ENCODE measurements at regions not wholly inside any gene's neighbourhood (a gene's known extent, or its start where the extent isn't known, plus 50 kb on each side); places are given as distances from the start of the nearest gene placed in this dataset.

- DNase-seq = no peak
Observed at GRCh38 chr5:176711883-176712282, 64.6 kb downstream of the TSPAN17 start.

DNA sequence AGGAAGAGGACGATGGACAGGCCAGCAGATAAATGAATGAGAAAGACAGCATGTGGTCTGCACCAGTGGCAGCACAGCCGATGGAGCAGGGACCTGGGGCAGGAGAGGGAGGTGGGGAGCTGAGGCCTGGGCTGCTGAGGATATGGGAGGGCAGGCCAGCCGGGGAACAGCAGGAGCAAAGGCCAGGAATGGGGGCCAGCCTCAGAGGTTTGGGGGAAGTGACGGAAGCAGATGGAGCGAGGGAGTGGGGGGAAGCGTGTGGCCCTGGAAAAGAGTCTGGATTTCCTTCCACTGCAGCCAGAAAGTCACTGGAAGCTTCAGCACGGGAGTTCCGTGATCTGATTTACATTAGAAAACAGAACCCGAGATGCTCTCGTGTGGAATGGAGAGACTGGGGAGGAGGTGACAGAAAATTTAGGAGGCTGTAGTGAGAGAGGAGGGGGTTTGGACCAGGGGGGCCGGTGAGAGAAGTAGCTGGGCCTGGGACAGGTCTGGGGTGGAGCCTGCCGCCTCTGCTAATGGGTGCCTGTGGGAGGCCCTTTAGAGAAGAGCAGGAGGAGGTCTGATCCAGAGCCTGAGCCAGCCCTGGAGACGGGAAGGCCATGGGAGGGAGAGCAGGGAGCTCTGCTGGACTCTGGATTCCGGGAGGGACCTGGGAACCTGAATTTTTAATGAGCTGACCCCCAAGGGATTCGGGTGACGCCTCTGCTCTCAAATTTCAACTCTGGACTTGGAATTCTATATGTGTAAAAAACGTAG is 65.4 kb downstream of the TSPAN17 start:
- DNase-seq = no peak

GRCh38 chr5:176713409-176713808 is 66.1 kb downstream of the TSPAN17 start:
- DNase-seq = no peak

- DNase-seq = no peak
Observed at GRCh38 chr5:176714067-176714466, 66.8 kb downstream of the TSPAN17 start.

DNA sequence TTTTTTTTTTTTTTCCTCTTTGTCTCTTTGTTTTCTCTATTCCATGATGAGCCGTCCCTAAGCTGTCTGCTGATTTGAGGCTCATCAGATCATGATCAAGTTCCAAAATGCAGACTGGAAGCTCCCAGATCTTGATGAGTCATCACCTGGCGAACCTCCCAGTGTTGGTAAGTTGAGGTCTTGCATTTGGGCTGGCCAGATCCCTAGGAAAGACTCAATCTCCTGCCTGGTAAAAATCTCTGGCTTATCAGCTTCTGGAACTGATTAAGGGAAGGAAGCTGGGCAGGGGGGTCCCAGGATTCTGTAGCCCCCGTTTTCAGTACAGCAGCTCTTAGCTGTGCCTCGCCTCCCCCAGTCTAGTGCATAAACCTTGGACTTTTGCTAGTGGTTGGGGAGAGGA is 69.0 kb downstream of the TSPAN17 start:
- peak; percentile 71 for DNase-seq

DNA sequence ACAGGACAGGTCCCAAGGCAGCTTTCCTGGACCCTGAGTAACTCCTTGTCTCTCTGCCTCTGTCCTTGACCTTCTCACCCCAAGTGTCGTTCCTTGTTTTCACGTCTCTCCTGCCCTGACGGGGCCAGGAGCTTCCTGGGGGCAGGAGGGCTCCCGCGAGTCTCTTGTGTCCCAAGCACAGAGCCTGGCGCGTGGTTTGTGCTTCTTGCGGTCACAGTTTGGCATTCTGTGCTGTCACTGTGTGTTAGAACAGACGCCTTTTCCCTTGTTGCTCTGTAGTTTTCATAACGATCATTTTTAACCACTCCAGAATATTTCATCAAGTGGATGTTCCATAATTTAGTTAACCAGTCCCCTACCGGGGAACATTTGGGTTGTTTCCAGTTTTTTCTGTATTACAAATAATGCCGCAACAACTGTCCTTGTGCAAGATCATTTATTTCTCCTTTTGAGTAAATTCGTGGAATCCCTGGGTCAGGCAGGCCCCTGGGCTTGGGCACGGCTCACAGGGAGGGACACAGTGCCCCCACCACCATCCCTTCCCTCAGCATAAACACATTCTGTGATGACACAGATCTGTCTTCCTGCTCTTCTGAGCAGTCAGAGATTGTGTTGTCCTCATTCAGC is 71.9 kb downstream of the TSPAN17 start:
- no peak for DNase-seq

DNA sequence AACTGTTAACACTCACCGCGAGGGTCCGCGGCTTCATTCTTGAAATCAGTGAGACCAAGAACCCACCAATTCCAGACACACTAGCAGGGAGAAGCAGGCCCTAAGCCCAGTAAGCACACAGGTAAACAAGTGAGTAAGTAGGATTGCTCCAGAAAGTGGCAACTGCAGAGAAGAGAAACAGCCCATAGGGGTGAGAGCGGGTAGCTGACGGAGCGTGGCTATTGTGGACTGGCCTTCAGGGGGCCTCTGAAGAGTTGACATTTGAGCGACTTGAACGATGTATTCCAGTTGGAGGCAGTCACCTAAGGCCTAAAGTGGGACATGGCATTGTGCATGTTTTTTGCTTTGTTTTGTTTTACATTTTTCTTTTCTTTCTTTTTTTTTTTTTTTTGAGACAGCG is 74.2 kb downstream of the TSPAN17 start:
- no peak for DNase-seq

GRCh38 chr5:176722757-176723156 is 75.5 kb downstream of the TSPAN17 start:
- no peak for DNase-seq

GRCh38 chr5:176723440-176723839 is 76.2 kb downstream of the TSPAN17 start:
- no peak for DNase-seq

DNA sequence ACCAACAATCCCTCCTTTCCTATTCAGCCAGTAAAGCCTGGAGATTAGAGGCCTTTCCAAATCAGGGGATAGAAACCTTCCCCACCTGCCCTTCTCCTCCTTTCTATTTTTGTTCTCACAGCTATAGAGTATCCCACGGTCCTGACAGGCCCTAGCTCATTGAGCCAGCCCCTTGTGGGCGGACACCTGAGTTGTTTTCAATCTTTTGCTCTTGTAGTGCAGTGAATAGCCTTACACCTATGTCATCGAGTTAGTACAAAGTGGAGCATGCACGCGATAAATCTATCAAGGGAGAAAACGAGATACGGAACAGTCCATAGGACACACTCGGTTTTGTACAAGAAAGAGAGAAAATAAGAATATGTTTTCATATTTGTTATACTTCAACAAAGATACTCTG is 77.2 kb downstream of the TSPAN17 start:
- no peak for DNase-seq

- no peak for DNase-seq
Observed at GRCh38 chr5:176725521-176726280, 78.4 kb downstream of the TSPAN17 start.

DNA sequence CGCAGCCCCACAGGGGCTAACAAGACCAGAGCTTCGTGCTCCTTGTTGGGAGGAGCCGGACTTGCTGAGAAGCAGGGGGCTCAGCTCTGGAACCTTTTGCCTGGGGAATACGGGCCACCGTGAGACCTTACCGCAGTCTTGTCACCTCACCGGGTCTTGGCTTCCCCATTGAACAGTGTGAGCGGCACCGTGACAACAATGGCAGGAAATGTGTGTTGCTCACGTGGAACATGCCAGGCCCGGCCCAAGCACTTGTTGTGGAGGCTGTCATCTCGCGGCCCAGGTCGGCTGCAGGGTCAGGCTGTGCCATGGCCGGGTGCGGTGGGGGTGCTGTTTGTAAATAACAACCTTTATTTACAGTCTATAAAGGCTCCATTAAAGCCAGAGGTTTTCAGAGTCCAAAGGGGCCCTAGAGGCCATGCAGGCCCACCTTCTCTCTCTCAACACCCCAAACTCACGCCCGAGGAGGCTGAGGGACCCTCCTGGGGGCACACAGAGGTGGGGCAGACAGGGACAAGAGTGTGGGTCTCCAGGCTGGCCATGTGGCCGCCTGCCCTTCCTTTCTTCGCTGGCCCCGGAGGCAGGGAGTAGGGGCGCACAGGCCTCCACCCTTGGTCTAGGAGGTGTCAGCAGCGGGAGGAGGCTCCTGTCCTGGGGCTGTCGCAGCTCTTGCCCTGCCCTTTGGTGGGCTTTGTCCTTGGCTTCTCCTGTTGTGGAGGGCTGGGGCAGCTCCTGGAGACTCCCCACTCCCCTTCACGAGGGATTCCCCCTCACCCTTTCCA is 79.7 kb downstream of the TSPAN17 start:
- no peak for DNase-seq

DNA sequence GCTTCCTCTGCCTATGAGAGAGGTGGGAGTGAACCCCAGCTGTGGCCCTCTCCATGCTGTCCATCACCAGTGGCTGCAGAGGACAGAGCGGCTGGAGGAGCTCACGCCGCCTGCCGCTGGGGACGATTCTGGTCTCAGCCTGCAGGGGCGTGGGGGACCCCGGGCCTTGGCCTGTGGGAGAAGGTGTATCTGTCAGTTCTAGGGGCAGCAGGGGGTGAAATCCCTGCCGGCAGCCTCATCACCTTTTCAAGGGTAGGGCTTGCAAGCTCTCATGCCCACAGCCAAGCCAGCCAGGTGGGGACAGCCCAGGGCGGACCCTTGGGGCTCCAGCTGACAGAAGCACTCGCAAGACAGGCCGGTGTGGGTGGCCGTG is 80.2 kb downstream of the TSPAN17 start:
- no peak for DNase-seq

DNA sequence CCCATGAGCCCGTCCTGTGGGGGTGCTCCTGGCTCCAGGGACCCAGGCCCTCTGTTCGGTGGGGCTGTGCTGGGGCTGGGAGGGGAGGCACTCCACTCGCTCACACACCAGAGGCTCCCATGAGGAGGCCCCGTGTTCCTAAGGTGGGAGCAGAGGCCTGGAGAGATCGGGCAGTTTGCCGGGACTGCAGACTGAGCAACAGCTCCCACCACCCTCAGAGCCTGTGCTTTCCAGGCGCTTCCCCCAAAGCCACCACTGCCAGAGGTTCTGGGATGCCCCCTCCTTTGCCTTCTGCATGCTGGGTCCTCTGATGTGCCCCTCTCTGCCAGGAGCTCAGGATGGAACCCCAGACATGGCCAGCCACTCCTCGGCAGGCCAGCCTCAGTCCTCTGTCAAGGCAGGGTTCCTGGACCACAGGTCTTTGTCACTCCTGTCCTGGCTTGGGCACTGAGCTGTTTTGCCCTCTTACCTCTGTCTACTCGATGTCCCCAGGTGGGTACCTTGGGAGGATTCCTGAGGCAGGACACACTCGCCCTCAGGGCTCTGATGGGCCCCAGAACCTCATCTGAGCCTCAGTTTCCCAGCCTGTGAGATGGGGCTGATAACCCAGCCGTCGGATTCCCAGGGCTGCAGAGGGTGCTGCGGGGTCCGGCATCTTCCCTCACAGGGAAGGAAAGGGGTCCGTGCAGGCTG is 80.8 kb downstream of the TSPAN17 start:
- DNase-seq = no peak

GRCh38 chr5:176728831-176729251 is 81.5 kb upstream of the UNC5A start:
- DNase-seq = no peak

DNA sequence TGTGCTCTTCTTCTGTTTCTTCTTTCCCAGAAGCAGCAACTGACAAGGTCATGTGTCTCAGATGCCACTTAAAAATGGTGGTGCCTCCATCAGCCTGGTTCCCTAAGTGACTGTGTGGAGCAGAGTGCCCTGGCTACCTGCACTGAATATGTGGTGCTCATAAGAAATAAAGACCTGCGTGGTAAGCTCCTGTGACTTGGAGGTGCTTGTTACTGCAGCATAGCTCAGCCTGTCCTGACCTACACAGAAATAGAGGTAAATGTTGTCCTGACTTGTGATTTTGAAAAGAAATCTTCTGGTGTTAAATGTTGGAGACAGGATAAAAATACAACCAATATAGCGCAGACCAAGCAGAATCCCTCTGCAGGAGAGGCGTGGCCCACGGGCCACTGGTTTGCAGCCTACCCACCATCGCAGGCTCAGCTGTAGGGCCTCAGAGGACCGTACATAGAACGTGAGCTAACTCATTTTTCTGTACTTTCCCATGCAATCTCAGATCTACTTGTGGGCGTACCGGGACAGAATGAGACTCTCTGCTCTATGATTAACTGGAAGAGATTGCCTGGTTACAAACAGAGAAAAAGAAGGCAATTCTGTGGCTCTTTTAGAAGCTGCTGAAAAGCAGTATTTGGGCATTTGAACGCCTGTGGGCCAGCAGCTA is 79.4 kb upstream of the UNC5A start:
- DNase-seq = no peak

- no peak for DNase-seq
Observed at GRCh38 chr5:176731506-176732160, 78.7 kb upstream of the UNC5A start.

DNA sequence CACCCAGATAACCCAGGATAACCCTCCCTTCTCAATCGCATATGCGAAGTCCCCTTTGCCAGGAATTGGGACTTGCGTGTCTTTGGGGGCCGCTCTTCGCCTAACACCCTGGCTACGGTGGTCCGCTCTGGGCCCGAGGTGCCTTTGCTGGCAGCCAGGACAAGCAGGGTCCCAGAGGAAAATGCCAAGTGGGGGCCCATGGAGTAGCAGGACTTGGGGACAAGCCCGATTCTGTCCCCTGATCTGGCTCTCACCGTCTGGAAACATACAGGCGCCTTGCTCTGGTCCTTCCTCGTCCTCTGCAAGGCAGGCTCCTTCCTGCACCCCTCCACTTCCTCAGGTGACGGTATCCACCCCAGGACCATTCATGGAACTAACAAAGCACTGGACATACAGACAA is 78.1 kb upstream of the UNC5A start:
- DNase-seq = no peak

- DNase-seq = no peak
Observed at GRCh38 chr5:176732736-176733405, 77.5 kb upstream of the UNC5A start.

GRCh38 chr5:176733406-176734262 is 76.7 kb upstream of the UNC5A start:
- no peak for DNase-seq
